Liver (tissue), 3 donors: ENCODE measurements at regions not wholly inside any gene's neighbourhood (a gene's known extent, or its start where the extent isn't known, plus 50 kb on each side); places are given as distances from the start of the nearest gene placed in this dataset.

Experiments used
- RAD21 ChIP-seq, 2 donors: IDR thresholded peaks; 2 replicates each; pipeline ENCODE4 v1.6.1; 2016; ENCODE audit warnings: antibody characterized with exemption in 2 of 2, mild to moderate bottlenecking in 2 of 2
- TAF1 ChIP-seq: conservative IDR thresholded peaks from 2 replicates; pipeline ENCODE4 v1.6.1; 2016; ENCODE audit warnings: antibody characterized with exemption, mild to moderate bottlenecking
- TF ChIP-seq, protein P1 (sequence below): IDR thresholded peaks from 2 replicates; pipeline ENCODE4 v1.6.1; 2016; ENCODE audit warnings: antibody characterized with exemption
- TF ChIP-seq, protein P2 (sequence below): fragments of 150-350 bp; IDR thresholded peaks from 2 replicates; pipeline ENCODE4 v1.5.1; 2017; ENCODE audit warnings: improper control_type of control experiment, low read depth, low read length; ENCODE audit not compliant: missing input control
- donor health status: healthy.
- donor health status: healthy.

DNA sequence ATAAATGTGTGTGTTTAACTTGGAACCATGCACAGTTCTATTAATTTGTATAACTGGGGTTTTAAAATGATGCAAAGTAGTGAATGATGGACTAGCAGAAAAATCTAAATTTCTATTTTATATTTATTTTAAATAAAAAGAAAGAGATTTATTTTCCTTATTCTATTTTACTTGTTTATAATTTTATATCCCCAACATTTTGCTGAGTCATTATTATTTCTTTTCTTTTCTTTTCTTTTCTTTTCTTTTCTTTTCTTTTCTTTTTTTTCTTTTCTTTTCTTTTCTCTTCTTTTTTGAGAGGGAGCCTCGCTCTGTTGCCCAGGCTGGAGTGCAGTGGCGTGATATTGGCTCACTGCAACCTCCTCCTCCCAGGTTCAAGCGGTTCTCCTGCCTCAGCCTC lies 395.0 kb upstream of the NCAM2 start:
- TF ChIP-seq, protein P1, sequence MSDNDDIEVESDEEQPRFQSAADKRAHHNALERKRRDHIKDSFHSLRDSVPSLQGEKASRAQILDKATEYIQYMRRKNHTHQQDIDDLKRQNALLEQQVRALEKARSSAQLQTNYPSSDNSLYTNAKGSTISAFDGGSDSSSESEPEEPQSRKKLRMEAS: no peak
- TF ChIP-seq, protein P2, sequence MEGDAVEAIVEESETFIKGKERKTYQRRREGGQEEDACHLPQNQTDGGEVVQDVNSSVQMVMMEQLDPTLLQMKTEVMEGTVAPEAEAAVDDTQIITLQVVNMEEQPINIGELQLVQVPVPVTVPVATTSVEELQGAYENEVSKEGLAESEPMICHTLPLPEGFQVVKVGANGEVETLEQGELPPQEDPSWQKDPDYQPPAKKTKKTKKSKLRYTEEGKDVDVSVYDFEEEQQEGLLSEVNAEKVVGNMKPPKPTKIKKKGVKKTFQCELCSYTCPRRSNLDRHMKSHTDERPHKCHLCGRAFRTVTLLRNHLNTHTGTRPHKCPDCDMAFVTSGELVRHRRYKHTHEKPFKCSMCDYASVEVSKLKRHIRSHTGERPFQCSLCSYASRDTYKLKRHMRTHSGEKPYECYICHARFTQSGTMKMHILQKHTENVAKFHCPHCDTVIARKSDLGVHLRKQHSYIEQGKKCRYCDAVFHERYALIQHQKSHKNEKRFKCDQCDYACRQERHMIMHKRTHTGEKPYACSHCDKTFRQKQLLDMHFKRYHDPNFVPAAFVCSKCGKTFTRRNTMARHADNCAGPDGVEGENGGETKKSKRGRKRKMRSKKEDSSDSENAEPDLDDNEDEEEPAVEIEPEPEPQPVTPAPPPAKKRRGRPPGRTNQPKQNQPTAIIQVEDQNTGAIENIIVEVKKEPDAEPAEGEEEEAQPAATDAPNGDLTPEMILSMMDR: no peak
- TF ChIP-seq RAD21 (IDR thresholded peaks at IDR 0.05) (no peak), TAF1 (no peak)
